ENCODE measurements at regions not wholly inside any gene's neighbourhood (a gene's known extent, or its start where the extent isn't known, plus 50 kb on each side); places are given as distances from the start of the nearest gene placed in this dataset.
"Not testable (repeated sequence)": the region's sequence is repeated elsewhere in the genome, so short reads cannot be mapped to it uniquely, and the experiment has no call there.

DNA sequence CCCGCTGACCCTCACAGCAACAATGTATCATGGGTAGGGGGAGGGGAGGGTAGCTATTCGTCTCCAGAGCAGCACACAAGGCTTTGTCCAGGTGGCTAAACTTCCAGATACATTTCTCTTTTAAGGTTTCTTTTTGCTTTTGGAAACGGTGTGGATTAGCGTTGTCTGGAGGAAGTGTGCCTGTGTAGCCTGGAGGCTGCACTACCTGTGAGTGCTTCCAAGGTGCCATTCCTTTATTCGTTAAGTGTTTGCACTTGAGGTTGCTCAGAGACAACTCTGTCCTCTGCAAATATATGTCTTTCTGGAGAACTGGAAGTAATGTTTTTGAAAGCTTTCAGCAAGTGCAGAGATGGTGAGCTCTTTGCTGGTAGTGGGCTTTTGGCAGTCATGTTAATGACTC is 53.1 kb downstream of the HSFY1 start:
- DNase-seq (ENCODE audit: low spot score) = not testable (repeated sequence)

DNA sequence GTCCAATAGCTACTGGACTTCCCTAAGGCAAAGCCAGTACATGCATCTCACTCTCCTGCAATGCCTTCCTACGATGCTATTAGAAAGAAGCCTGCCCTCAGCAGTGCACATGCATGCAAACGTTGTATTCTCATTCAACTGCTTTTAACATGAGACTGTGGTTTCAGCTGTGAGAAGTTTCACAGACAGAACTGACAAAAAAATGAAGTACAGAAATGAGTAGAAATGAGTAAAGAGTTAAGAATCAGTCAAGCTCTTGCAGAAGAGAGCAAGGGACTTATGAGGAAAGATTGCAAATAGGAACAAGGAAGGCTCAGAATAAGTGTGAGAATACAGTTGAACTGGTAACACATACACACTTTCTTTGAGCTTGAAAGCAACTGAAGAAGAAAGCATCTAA is 54.8 kb downstream of the HSFY1 start:
- DNase-seq (ENCODE audit: low spot score) = not testable (repeated sequence)

DNA sequence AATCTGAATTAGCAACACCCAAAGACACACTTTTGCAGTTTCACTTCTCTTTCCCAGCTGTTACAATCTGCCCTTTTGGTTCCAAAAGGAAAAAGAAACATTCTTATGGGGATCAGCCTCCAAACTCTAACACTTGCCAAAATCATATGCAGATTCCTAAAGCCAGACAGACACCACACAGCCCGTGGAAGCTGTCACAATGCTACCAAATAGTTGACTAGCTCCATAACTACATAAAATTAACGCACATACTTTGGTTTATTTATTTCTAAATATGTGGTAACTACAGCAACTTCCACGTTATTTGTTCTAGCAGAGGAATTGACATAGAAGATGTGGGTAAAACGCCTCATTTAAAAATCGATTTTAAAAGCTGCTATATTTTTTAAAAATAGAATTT is 59.7 kb downstream of the HSFY1 start:
- not testable (repeated sequence) for DNase-seq (ENCODE audit: low spot score)

DNA sequence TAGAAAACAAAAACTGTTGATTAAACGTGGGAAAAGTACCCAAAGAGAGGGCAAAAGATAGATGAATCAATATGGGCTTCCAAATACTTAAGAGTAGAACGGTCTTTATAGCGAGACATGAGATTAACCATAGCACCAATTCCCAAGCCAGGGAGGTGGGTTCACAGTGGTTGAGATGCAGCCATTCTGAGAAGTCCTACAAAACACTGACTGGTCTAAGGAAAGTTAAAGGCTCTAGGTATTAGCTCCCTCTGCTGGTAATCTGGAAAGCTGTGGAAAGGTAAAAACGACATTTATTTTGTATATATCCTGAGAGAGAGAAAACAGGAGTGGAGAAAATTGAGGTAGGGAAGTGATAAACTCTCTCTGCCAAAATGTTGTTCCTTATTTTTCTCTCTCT is 61.7 kb downstream of the HSFY1 start:
- DNase-seq (ENCODE audit: low spot score) = not testable (repeated sequence)

DNA sequence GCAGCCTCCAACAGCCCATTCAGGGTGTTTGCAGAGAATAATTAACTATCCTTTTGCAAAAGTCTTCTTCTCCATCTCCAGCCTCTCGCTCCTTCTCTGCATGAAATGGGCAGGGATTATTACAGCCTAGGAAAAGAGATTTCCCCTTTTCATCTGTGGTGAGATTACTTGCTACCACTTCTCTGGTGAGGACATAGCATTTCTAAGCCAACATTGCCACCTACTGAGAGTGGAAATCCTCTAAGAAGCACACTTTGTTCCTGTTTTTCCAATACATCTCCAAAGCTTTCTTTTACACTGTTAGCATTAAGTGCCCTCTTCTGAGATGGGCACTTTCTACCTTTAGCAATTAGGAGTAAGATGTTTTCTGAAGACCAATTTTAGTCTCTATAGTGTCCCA is 69.3 kb downstream of the HSFY1 start:
- not testable (repeated sequence) for DNase-seq (ENCODE audit: low spot score)

DNA sequence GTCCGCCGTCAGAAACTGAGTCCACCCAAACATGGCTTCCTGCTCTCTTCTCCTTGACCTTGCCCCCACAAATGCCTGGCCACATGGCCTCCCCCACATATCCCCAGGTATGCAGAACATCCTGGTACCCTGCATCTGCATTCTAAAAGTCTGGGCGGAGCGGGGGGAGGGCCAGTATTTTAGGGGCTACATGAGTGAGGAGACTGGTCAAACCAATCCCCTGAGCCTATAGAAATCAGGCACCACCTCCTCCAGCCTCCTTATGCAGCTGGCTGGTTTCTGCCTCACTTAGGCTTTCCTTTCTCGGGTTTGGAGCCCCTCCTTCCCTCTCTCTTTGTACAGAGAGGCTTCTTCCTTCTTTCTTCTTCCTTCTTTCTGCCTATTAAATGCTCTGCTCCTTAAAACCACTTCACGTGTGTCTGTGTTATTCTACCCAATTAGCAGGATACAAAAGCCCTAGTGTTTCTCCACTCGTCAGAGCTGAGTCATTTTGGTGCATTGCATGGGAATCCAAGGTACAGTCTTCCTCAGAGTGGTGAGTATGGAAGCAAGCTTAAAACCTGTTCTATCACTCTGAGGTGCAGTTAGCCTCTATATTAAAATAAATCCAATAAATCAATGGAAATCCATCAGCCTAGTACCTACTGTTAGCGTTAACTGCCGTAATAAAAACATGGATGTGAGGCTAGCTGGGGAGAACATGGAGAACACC is 83.4 kb downstream of the HSFY1 start:
- DNase-seq (ENCODE audit: low spot score) = not testable (repeated sequence)

DNA sequence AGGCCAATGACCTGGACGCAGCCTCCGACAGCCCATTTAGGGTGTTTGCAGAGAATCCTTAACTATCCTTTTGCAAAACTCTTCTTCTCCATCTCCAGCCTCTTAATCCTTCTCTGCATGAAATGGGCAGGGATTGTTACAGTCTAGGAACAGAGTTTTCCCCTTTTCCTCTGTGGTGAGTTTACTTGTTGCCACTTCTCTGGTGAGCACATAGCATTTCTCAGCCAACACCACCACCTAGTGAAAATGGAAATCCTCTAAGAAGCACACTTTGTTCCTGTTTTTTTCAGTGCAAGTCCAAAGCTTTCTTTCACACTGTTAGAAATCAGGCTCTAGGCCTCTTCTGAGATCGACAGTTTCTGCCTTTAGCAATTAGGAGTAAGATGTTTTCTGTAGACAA is 84.1 kb downstream of the HSFY1 start:
- DNase-seq (ENCODE audit: low spot score) = not testable (repeated sequence)

DNA sequence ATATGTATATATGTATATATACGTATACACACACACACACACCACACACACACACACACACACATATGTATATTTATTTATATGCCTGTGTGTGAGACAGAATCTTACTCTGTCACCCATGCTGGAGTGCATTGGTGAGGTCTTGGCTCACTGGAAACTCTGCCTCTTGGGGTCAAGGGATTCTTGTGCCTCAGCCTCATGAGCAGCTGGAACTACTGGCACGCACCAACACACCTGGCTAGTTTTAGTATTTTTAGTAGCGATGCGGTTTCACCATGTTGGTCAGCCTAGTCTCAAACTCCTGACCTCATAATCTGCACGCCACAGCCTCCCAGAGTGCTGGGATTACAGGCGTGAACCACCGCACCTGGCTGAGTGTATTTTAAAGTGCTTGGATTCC is 85.1 kb downstream of the HSFY1 start:
- DNase-seq (ENCODE audit: low spot score) = not testable (repeated sequence)

DNA sequence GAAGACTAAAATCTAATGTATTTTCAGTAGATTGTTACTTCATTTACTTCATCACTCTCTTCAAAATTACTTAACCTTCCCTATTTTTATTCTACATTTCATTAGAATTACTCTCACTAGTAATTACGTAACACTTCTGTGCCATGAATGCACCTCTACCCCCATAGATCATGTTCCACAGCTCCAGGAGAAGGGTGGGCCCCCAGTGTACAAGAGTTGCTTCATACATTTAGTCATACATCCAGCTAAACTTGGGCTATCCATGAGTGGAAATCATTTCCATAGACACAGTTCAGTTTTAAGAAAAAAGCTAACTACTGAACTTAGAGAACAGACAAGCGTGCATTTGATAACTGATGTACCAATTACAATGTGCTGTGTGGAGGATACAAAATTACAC is 104.2 kb downstream of the HSFY1 start:
- DNase-seq (ENCODE audit: low spot score) = no peak

DNA sequence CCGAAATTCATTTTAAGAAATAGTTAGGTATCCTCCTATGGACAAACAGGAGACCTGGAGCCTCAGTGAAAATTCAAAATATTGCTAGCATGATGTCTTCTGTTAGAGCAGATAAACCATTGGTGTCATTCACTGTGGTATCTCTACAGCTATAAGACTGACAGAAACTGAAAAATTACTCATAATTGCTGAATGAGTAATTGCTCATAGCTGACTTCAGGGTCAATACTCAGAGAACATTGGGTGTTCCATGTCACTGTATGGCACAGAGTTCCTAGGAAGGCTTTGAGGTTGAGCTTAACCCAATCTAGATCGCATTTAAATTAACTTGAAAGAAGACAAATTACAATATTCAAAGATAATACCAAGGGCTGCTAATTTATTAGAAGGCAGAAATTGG is 109.0 kb downstream of the HSFY2 start:
- no peak for DNase-seq (ENCODE audit: low spot score)

DNA sequence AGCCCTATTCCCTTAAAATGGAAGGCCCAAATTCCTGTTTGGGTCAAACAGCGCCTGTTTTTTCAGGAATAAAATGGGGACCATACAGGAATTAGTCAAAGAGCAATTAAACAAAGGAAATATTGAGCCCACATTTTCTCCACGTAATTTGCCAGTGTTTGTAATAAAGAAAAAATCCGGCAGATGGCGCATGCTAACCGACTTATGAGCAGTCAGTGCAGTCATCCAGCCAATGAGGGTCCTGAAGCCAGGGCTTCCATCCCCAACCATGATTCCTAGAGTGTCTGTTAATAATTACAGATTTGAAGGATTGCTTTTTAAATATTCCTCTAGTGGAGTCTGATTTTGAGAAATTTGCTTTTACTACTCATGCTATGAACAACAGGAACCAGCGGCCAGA is 103.7 kb downstream of the HSFY2 start:
- peak; percentile 1 for DNase-seq (ENCODE audit: low spot score)

DNA sequence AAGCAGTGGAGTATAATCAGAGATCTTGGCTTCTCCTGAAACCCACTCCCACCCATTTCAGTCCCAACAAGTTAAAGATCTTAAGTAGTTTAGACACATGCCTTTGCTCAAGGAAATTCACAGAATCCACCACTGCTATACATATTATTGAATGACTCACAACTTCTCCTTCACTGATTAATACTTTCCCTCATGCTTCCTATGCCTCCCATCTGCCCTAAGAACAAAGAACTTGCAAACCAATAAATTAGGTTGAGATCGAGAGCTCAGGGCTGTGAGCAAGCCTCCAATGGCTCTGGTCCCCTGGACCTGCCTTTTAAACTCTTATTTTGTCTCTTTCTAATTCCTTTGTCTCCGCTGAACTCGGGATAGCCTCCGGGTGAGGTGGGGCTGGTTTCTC is 101.6 kb downstream of the HSFY2 start:
- no peak for DNase-seq (ENCODE audit: low spot score)

DNA sequence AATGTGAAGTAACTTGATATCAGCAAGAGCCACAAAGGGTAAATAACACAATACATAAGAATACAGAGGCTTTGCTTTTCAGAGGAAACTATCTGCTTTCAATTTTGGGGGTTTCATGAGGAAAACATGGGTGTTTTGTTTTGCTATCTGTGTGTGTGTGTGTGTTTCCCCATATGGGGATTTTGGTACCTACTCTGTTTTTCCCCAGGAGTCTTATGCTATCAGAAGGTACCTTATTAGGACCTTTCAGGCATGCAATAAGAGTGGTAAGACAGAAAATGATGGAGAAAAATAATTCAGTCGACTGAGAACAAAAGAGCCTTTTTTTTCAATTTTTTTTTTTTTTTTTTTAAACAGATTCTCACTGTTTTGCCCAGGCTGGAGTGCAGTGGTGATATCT is 87.5 kb downstream of the HSFY2 start:
- DNase-seq (ENCODE audit: low spot score) = not testable (repeated sequence)

DNA sequence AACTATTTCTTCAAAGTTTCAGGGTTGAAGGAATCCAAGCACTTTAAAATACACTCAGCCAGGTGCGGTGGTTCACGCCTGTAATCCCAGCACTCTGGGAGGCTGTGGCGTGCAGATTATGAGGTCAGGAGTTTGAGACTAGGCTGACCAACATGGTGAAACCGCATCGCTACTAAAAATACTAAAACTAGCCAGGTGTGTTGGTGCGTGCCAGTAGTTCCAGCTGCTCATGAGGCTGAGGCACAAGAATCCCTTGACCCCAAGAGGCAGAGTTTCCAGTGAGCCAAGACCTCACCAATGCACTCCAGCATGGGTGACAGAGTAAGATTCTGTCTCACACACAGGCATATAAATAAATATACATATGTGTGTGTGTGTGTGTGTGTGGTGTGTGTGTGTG is 85.2 kb downstream of the HSFY2 start:
- not testable (repeated sequence) for DNase-seq (ENCODE audit: low spot score)

DNA sequence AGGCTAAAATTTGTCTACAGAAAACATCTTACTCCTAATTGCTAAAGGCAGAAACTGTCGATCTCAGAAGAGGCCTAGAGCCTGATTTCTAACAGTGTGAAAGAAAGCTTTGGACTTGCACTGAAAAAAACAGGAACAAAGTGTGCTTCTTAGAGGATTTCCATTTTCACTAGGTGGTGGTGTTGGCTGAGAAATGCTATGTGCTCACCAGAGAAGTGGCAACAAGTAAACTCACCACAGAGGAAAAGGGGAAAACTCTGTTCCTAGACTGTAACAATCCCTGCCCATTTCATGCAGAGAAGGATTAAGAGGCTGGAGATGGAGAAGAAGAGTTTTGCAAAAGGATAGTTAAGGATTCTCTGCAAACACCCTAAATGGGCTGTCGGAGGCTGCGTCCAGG is 84.1 kb downstream of the HSFY2 start:
- DNase-seq (ENCODE audit: low spot score) = not testable (repeated sequence)

DNA sequence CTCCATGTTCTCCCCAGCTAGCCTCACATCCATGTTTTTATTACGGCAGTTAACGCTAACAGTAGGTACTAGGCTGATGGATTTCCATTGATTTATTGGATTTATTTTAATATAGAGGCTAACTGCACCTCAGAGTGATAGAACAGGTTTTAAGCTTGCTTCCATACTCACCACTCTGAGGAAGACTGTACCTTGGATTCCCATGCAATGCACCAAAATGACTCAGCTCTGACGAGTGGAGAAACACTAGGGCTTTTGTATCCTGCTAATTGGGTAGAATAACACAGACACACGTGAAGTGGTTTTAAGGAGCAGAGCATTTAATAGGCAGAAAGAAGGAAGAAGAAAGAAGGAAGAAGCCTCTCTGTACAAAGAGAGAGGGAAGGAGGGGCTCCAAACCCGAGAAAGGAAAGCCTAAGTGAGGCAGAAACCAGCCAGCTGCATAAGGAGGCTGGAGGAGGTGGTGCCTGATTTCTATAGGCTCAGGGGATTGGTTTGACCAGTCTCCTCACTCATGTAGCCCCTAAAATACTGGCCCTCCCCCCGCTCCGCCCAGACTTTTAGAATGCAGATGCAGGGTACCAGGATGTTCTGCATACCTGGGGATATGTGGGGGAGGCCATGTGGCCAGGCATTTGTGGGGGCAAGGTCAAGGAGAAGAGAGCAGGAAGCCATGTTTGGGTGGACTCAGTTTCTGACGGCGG is 83.5 kb downstream of the HSFY2 start:
- not testable (repeated sequence) for DNase-seq (ENCODE audit: low spot score)

DNA sequence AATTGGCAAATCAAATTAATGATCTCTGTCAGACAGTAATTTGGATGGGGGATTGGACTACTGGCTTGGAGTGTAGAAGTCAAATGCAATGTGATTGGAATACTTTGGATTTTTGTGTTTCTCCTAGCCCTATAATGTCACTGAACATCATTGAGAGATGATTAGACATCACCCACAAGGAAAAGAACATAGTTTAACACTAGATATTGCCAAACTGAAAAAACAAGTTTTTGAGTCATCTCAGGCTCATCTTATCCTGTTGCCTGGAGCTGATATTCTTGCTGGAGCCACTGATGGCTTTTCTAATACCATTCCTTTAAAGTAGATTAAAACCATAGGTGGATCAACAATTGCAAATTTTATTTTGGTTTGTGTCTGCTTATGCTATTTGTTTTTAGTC is 76.7 kb downstream of the HSFY2 start:
- DNase-seq (ENCODE audit: low spot score) = not testable (repeated sequence)

DNA sequence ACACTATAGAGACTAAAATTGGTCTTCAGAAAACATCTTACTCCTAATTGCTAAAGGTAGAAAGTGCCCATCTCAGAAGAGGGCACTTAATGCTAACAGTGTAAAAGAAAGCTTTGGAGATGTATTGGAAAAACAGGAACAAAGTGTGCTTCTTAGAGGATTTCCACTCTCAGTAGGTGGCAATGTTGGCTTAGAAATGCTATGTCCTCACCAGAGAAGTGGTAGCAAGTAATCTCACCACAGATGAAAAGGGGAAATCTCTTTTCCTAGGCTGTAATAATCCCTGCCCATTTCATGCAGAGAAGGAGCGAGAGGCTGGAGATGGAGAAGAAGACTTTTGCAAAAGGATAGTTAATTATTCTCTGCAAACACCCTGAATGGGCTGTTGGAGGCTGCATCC is 69.3 kb downstream of the HSFY2 start:
- DNase-seq (ENCODE audit: low spot score) = not testable (repeated sequence)

DNA sequence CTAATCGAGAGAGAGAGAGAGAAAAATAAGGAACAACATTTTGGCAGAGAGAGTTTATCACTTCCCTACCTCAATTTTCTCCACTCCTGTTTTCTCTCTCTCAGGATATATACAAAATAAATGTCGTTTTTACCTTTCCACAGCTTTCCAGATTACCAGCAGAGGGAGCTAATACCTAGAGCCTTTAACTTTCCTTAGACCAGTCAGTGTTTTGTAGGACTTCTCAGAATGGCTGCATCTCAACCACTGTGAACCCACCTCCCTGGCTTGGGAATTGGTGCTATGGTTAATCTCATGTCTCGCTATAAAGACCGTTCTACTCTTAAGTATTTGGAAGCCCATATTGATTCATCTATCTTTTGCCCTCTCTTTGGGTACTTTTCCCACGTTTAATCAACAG is 61.8 kb downstream of the HSFY2 start:
- not testable (repeated sequence) for DNase-seq (ENCODE audit: low spot score)

DNA sequence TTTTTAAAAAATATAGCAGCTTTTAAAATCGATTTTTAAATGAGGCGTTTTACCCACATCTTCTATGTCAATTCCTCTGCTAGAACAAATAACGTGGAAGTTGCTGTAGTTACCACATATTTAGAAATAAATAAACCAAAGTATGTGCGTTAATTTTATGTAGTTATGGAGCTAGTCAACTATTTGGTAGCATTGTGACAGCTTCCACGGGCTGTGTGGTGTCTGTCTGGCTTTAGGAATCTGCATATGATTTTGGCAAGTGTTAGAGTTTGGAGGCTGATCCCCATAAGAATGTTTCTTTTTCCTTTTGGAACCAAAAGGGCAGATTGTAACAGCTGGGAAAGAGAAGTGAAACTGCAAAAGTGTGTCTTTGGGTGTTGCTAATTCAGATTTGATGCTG is 59.8 kb downstream of the HSFY2 start:
- not testable (repeated sequence) for DNase-seq (ENCODE audit: low spot score)

DNA sequence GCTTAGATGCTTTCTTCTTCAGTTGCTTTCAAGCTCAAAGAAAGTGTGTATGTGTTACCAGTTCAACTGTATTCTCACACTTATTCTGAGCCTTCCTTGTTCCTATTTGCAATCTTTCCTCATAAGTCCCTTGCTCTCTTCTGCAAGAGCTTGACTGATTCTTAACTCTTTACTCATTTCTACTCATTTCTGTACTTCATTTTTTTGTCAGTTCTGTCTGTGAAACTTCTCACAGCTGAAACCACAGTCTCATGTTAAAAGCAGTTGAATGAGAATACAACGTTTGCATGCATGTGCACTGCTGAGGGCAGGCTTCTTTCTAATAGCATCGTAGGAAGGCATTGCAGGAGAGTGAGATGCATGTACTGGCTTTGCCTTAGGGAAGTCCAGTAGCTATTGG is 54.8 kb downstream of the HSFY2 start:
- DNase-seq (ENCODE audit: low spot score) = not testable (repeated sequence)

DNA sequence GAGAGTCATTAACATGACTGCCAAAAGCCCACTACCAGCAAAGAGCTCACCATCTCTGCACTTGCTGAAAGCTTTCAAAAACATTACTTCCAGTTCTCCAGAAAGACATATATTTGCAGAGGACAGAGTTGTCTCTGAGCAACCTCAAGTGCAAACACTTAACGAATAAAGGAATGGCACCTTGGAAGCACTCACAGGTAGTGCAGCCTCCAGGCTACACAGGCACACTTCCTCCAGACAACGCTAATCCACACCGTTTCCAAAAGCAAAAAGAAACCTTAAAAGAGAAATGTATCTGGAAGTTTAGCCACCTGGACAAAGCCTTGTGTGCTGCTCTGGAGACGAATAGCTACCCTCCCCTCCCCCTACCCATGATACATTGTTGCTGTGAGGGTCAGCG is 53.1 kb downstream of the HSFY2 start:
- not testable (repeated sequence) for DNase-seq (ENCODE audit: low spot score)

Data from CD4-positive, alpha-beta T cell treated with Interleukin-2 at 100 ng/mL for 4 hours (primary cell).